ENCODE measurements at regions not wholly inside any gene's neighbourhood (a gene's known extent, or its start where the extent isn't known, plus 50 kb on each side); places are given as distances from the start of the nearest gene placed in this dataset.

DNA sequence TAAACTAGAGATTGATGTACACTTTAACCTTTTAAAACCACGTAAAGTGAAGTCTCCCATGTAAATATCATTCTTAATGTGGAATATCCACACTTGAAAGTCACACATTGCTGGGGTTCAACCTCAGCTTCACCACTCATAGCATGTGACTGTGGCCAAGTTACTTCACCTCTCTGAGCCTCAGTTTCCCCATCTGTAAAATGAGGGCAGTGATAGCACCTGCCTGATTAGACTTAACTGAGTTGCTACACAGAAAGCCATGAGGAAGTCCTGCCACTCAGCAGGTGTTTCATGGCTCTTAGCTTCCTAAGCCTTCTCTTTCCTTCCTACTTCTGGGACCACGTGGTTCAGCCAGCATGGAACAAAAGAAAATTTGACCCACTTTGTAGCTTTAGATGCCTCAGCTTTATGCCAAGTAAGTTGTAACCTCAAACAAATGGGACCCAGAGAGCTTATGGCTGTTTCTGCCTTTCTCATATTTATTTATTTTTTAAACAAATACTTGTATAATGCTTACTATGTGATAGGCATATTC is 277.3 kb upstream of the KLF3 start:
- BruUV-seq (replicated peaks), result no TSS peak
- CTCF ChIA-PET, result no interaction called here
- RAD21 ChIA-PET (ENCODE audit: low non-redundant PET in 1 of 2, low total read pairs in 2 of 2, uncharacterized antibody in 2 of 2, unreplicated experiment in 2 of 2), result no interaction called here
- Histone ChIP-seq H3K4me1 (ENCODE audit: control insufficient read depth in 1 of 2, insufficient read depth in 2 of 2, low read length in 2 of 2) (no peaks in the 10 kb centered on the region), H3K4me3 (replicated peaks in 1 of 2; ENCODE audit: low read depth in 1 of 2, low read length in 2 of 2) (no peak overlapping the region), H3K27ac (ENCODE audit: low read depth, low read length) (no peak overlapping the region), H3K9me2 (ENCODE audit: insufficient read depth) (no peaks in the 10 kb centered on the region), H3K9me3 (ENCODE audit: control insufficient read depth in 1 of 2, insufficient read depth in 1 of 2, low read depth in 1 of 2, low read length in 2 of 2) (no peaks in the 10 kb centered on the region), H3K9ac (ENCODE audit: low read length) (no peak overlapping the region), H2AFZ (ENCODE audit: low read depth, low read length, poor library complexity, severe bottlenecking) (no peak overlapping the region), H4K20me1 (ENCODE audit: insufficient read depth) (no peaks in the 10 kb centered on the region), H3K79me2 (ENCODE audit: insufficient read depth, low read length) (no peaks in the 10 kb centered on the region), H3K36me3 (ENCODE audit: control insufficient read depth in 1 of 2, insufficient read depth in 2 of 2, low read length in 2 of 2) (no peaks in the 10 kb centered on the region), H3K27me3 (ENCODE audit: insufficient read depth, low read length) (no peaks in the 10 kb centered on the region), H3K4me2 (ENCODE audit: low read length) (no peak overlapping the region)
- ATAC-seq (no peak), DNase-seq (ENCODE audit: low read depth, low spot score) (no peak)
- POLR2A ChIA-PET, result no interaction called here
- TF ChIP-seq JUND (IDR thresholded peaks at IDR 0.05) (no peak), ZFX (IDR thresholded peaks at IDR 0.05) (no peak), EZH2phosphoT487 (IDR thresholded peaks at IDR 0.05; ENCODE audit: borderline replicate concordance) (no peak), SP1 (IDR thresholded peaks at IDR 0.05; ENCODE audit: low read depth) (no peak), REST (IDR thresholded peaks at IDR 0.05; ENCODE audit: low read depth) (no peak), SIN3A (IDR thresholded peaks at IDR 0.05; ENCODE audit: low read depth) (no peak), ATF3 (IDR thresholded peaks at IDR 0.05) (no peak), ELF1 (IDR thresholded peaks at IDR 0.05; ENCODE audit: borderline replicate concordance, low read depth) (no peak), EGR1 (IDR thresholded peaks at IDR 0.05; ENCODE audit: low read depth) (no peak), SRF (IDR thresholded peaks at IDR 0.05; ENCODE audit: low read depth) (no peak)
- TF ChIP-seq, protein P1, sequence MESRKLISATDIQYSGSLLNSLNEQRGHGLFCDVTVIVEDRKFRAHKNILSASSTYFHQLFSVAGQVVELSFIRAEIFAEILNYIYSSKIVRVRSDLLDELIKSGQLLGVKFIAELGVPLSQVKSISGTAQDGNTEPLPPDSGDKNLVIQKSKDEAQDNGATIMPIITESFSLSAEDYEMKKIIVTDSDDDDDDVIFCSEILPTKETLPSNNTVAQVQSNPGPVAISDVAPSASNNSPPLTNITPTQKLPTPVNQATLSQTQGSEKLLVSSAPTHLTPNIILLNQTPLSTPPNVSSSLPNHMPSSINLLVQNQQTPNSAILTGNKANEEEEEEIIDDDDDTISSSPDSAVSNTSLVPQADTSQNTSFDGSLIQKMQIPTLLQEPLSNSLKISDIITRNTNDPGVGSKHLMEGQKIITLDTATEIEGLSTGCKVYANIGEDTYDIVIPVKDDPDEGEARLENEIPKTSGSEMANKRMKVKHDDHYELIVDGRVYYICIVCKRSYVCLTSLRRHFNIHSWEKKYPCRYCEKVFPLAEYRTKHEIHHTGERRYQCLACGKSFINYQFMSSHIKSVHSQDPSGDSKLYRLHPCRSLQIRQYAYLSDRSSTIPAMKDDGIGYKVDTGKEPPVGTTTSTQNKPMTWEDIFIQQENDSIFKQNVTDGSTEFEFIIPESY (IDR thresholded peaks at IDR 0.05; ENCODE audit: extremely low read depth, insufficient replicate concordance, low read length), result no peak
- intact Hi-C loops (cut with micrococcal nuclease), result no loop called here
